HG03342 (cell line): ENCODE measurements at regions not wholly inside any gene's neighbourhood (a gene's known extent, or its start where the extent isn't known, plus 50 kb on each side); places are given as distances from the start of the nearest gene placed in this dataset.
"Not testable (repeated sequence)": the region's sequence is repeated elsewhere in the genome, so short reads cannot be mapped to it uniquely, and the experiment has no call there.

ENCODE experiments used
- ATAC-seq: cut with Tn5 transposase; IDR thresholded peaks from one replicate; pipeline ENCODE4 v1.9.1; 2021; ENCODE audit warnings: mild to moderate bottlenecking, moderate library complexity; ENCODE audit not compliant: unreplicated experiment

DNA sequence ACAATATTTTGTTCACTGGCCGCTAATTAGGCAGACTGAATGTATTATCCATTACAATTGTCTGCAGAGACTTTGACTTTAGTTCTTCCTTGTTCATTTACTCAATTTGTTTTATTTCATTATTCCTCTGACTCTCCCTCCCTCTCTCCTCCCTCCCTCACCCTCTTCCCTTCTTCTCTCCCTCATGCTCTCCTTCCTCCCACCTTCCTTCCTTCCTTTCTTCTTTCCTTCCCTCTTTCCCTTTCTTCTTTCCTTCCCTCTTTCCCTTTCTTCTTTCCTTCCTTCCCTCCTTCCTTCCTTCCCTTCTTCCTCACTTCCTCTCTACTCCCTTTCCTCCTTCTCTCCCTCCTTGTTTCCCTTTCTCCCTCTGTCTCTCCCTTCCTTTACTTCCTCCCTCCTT lies 1591.0 kb upstream of the SLC10A2 start:
- ATAC-seq = no peak

DNA sequence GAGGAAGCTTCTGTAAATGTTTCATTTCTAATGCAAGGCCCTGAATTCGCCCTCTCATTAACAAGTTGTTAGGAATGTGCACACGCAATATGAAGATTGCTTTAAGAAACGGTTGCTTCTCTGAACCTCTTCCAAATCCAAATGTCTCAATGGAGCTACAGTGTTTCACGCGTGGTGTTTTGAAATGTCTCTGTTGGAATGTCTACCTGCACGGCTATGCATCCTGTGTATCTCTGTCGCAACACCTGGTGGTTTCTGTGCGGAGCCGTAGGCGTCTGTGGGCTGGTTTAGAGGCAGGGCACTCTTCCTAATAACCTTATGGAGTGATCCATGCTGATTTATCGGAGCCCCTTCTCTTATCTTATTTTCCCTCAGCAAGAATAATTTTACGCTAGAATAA lies 1584.2 kb upstream of the SLC10A2 start:
- no peak for ATAC-seq

DNA sequence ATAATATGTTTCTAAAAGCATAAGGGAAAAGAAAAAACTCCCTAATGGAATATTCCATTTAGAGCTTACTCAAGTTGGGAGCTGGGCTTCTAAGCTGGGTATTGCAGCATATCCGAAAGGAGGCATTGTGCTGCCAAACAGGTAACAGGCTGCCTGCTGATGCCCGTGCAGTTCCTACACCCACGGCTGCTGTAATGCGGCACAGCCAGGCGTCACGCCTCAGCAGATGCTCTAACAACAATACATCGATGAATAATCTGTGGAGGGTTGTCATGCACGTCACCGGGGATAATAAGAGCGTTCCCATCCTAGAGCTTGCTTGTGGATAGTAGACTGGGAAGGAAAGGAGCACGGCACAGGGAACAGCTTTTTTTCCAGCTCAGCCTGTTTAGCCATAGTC lies 1582.1 kb upstream of the SLC10A2 start:
- ATAC-seq = no peak

DNA sequence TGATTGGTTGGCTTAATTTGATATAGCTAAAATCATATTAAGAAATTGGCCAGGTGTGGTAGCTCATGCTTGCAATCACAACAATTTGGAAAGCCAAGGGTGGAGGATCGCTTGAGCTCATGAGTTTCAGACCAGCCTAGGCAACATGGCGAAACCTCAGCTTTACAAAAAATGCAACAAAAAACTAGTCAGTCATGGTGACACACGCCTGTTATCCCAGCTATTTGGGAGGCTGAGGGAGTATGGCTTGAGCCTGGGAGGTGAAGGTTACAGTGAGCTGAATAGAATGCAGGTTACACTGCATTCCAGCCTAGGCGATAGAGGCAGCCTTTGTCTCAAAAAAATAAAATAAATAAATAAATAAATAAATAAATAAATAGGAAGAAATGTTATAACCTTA lies 1579.6 kb upstream of the SLC10A2 start:
- no peak for ATAC-seq

DNA sequence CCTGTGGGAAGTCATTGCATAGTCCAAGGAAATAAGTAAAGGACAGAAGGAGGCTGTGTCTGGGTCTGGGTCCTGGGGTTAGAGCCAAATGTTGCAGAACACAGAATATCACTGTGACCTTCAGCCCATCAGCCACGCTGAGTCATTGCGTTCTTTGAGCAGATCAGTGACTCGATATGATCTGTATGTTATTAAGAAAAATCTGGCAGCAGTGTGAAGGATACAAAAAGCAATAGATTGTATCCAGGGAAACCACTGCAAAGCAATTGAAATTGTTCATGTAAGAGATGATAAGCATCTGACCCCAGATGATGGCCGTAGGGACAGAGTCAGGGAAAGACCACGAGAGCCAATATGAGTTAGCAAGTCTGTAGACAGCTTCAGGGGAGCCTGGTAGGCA lies 1575.1 kb upstream of the SLC10A2 start:
- ATAC-seq = no peak

DNA sequence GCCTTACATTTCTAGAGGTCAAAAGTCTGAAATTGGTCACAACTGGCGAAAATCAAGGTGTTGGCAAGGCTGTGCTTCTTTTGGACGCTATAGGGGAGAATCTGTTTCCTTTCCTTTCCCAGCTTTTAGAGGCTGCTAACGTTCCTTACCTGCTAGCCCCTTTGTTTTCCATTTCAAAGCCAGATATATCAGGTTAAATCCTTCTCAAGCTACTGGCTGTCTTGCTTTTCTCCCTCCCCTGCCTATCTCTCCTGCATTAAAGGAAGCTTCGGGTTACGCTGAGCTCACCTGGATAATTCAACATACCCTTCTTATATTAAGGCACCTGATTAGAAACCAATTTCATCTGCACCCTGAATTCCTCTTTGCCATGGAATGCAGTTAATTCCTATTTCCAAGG lies 1569.7 kb upstream of the SLC10A2 start:
- no peak for ATAC-seq

DNA sequence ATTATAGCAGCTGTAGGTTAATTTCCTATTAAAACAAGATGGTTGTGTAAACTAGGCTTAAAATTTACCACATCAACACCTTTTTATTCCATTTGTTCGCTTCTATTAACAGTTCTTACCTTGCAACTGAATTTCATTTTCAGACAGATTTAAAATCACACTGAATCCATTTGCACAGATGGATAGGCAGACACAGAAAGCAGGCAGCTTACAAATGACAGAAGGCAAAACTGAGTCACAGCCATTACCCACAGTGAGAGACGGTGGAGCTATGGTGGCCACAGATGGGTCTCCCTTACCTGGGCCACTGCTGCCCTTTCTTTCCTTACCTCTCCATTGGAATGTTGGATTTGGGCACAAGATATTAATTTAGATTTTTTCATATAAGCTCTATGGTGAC lies 1567.8 kb upstream of the SLC10A2 start:
- no peak for ATAC-seq

DNA sequence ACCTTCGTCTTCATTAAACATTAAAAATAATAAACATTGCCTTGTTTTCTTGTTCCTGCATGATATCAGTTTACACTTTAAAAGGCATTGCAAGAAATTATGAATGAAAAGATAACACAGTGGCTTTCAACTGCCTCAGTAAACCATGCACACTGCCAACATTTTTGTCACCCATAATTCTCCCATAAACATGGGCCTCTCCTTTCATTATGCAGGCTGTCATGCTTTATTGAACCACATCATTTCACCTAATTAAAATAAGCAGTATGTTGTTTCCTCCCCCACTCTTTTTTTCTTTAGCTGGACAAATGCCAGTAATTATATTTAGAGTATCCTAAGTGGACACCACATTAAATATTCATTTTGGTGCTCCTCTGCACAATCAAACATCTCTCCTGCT lies 1566.5 kb upstream of the SLC10A2 start:
- no peak for ATAC-seq

DNA sequence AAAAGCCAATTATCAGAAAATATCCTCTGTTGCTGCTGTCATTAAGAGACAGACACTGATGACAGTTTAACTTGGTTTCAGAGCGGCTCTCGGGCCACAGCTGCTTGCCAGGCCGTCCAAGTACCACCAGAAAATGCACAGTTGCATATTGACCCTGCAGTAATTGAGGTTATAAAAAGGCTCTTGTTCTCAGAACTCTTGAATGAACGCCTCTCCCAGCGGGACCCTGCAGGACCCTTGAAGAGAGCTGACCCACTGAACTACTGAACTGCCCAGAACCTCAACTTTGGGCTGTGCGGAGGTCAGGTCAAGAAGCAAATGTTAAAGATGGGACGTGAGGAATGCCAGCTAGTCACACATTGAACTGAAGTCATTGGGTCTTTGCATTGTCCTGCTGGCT lies 1559.0 kb upstream of the SLC10A2 start:
- ATAC-seq = no peak

DNA sequence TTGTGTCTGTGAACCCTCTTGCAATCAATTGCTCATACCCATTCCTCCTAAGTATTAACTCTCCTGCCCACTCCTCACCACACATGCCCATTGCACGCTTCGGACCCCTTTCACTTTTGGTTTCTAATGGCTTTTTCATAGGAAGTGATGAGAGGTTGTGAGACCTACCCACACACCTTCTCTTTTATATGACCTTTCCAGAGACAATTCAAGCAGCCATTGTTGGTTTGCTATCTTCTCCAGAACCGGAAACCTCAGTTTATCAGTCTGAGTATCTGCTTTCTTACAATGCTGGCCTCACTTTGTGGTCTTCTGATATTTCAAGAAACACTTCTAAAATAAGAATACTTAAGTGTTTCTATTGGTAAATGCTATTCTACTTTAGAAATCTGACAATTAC lies 1550.8 kb upstream of the SLC10A2 start:
- no peak for ATAC-seq

DNA sequence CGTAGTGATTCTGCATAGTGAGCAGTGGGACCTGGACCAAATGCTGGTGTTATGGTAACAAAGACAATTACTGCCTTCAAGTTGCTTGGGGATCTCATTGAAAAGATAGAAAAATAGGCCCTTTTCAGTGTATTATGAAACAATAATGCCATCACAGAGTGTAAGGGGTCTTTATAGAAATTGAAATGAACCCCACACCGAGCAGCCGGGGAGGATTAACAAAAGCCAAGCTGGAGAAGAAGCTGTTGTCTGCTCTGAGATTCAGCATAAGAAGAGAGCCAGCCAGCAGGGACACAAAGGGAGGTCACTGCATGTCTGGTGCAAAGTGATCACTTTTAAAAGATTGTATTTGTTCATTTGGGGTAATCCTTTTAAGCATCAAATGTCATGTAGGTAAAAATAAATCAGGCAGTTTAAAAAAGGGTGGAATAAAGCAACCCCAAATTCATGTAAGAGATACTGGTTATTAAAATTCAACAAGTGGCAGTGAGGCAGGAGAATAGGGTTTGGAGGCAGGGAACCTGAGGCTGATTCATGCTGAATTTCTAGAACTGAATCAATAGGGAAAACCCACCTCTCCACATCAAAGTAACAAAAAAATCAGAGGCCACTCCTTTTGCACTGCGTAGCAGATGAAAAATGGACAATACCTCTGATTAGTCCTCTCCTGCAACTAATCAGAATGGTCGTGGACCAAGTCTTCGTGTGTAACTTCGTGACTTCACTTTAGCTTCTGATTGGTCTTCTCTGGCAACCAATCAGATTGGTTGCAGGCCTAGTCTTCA lies 1548.3 kb upstream of the SLC10A2 start:
- no peak for ATAC-seq

DNA sequence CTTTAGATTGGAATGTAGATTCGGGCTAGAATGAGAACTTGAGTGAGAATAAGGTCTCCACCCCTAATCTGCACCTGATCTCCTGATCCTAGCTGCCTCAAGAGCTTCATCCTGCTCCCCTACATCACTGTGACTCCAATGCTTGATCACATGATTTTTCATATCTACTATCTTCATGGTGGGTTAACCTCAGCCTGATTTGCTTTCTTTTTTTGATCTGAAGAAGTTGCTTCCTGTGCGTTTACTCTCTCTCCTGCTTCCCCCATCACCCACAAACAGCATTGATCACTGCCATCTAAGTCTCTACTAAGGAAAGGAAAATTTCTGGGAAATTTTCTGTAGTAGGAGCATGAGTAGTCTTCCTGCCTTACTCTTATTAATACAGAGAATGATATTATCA lies 1542.1 kb upstream of the SLC10A2 start:
- ATAC-seq = no peak

DNA sequence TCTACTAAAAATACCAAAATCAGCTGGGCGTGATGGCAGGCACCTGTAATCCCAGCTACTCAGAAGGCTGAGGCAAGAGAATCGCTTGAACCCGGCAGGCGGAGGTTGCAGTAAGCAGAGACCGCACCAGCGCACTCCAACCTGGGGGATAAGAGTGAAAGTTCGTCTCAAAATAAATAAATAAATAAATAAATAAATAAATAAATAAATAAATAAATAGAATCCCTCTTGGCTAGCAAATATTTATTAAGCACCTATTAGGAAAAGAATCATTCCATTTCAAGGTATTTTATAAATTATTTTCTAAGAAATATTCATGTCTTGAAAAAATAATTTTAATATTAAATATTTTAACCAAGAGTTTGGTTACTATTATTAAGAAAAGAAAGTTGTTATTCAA lies 1539.2 kb upstream of the SLC10A2 start:
- not testable (repeated sequence) for ATAC-seq

DNA sequence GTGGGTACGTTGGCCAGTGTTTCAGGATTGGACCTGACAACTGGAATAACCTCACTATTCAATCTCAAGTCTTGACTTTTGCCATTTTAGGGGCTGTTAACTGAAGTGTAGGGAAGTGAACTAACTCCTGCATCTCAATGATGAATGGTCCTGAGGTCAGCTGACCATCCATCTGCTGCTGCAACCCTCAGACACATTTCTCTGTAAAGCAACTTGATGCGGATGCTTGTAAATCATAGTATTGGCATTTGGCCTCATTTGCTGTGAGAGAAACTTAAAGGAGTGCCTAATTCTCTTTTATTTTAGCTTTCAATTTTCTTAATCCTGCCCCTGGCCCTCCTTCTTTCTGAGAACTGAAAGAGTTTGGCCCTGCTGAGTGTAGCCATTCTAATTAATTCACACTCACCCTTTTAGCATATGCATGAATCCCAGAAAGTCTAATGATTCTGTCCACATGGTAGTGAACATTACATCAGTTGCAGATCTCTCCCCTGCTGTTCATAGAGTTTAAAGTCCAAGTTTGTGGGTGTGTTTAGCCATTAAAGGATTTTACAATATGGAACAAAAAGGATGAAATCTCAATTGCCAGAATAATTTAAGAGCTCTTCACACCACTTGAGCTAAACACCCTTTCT lies 1531.4 kb upstream of the SLC10A2 start:
- no peak for ATAC-seq

DNA sequence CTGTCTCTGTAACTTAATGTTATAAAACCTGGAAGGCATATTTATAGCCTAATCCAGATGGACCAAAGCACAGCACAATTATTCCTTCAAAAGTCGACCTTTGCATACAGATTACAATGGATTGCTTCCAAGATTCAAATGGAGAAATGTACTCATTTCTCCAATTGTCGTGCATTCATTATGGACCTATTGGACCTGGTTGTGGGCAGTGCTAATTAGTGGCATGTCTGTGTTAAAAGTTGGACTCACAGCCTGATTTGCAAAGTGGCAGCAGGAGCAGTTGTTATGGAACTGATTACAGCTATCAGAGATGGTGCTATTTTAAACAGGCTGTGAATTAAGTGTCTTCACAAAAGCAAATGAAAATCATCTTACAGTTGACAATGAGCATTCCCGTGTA lies 1529.3 kb upstream of the SLC10A2 start:
- ATAC-seq = no peak

DNA sequence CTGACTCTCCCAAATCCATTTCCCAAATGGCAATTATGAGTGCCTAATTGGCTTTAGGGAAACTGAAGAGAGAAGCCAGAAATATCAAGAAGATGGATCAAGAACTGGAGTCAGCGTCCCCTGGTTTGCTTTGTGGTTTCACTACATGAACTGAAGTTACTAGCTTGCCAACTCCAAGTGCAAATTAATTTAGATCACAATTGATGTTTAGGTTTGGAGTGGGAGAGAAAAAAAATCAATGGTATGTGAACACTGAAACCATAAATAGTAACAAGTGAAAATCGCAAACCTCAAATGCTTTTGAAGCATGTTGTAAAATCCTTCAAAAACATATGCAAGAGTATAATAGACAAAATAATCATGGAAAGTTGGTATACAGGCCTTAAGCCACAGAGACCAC lies 1528.6 kb upstream of the SLC10A2 start:
- ATAC-seq = no peak

DNA sequence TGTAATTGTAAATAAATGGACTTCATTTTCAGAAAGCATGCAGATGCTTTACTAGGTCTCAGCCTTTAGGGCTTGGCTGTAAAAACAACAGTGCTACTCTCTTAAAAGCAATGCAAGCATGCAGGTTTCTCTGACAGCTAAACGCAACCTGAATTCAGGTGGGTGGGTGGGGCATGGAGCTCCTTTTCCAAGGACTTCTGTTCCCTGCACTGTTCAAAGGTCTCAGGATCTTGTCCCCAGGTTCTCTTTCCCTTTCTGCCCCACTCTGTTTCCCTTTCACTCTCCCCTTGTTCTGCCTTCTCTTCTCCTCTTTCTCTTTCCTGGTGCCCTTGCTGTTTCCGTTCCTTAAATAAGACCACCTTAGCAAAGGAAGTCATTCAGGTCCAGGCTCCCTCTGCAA lies 1527.5 kb upstream of the SLC10A2 start:
- ATAC-seq = no peak

DNA sequence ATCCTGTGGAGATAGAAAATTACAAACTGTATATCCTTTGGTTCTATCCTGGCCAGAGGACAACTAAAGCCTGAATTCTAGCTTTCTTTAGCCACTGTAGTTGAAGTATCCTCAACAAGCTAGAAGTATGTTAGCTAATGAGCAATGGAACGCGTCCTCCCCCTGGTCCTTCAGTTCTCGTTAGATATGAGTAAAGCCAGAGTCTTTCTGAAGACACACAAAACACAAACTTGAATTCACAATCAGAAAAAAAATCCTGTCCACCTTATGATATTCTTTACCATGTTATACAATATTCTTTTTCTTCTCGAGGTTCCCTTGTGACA lies 1527.0 kb upstream of the SLC10A2 start:
- ATAC-seq = no peak

DNA sequence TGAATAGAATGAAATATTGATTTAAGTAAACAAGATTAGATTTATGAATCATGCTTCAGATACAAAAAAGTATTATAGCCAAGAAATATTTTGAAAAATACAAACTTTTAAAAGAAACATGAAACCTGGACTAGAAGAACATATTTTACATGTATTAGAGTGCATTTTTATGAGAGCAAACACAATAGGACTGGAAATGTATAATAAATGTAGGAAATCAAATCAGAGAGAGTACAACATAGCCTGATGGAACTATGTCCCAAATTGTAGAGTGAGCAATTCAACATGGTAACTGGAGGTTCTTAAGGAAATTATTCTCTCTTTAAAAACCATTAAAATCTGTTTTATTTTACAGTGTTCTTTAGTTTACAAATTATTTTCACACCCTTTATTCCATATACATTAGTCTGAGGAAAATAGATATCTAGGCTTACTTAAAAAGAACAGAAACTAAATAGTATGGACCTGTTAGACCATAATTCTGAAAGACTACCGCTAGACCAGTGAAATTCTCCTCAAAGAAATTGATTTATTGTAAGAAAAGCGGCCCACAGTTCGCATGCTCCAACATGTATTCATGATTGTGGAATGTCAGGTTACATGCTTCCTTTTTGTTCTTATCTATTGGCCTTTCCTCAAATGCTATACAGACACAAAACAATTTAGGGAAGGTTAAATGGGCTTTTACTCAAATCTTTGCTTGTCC lies 1526.5 kb upstream of the SLC10A2 start:
- ATAC-seq = no peak

DNA sequence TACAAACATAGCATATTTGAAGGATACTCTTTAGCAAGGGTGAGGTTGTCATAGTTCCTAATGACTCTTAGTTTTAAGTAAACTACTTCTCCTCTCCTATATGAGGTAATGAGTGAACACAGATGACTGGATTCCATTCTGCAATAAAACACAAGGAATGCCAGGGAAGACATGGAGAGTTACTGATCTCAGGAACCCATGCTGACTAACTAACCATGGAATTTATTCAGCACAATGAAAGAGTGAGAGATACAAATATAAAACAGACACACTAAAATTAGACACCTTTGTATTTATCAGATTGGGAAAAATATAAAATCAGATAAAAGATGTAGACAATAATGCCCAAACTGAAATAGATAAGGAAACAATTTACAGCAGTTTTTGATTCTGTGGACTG lies 1525.9 kb upstream of the SLC10A2 start:
- no peak for ATAC-seq

DNA sequence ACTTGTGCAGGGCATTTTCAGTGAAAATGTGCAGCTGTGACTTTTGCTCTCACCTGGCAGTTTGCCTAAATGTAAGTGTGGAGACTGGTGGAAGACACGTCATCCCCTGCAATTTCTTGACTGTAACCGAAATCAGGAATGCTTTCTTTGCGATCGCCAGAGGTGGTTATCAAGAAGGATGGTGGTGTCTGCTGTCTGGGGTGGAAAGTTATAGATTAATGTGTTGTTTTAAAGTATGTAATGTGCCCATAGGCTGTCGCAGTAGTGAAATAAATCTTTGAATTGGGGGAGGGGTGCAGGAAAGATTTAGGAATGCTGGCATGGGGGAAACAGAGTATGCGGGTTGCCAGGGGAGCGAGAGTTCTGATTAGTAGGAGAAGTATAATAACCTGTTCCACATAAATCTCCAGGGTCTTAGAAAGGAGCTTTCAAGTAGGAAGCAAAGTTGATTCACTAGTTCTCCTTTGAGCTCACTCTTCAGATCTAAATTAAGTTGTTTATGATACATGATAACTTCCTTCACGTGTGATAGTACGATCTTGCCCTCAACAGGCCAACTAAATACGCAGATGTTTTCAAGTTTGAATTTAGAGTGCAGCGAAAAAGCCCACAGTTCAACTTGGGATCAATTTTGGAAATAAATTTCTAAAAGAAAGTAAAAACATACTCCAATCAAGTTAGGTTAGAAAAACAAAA lies 1520.0 kb upstream of the SLC10A2 start:
- no peak for ATAC-seq

DNA sequence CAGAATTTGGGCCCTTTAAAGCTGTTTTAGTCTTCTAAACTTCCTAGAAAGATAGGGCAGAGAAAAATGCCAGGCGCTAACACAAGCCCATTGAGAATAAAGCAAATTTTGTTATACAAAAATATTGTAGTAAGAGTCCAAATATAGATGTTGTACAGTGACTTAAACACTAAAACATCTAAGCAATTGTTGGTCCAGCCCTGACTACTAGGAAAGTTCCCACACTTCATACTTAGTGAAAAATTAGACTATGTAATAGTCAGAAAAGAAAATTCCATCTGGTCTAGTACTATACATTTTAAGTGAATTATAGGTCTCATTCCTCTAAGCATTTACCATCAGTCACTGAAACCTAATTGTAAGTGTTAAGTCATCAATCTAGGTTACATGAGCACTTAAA lies 1518.3 kb upstream of the SLC10A2 start:
- no peak for ATAC-seq
